Neural progenitor cell (in vitro differentiated cells): ENCODE measurements at regions not wholly inside any gene's neighbourhood (a gene's known extent, or its start where the extent isn't known, plus 50 kb on each side); places are given as distances from the start of the nearest gene placed in this dataset.

Source experiments
- DNase-seq: peaks from one replicate; pipeline ENCODE4 v3.0.0-alpha.2; 2016; ENCODE audit warnings: low spot score
- H2AFZ ChIP-seq: fragments of 200-600 bp; sonication (generic); replicated peaks from 2 replicates; pipeline ENCODE4 v1.6.1; 2016; ENCODE audit warnings: antibody characterized with exemption
- H3F3A ChIP-seq: fragments of 200-600 bp; sonication (generic); 2 replicates; pipeline ENCODE4 v1.6.1; 2016; ENCODE audit warnings: antibody characterized with exemption, low read depth
- H3K27ac ChIP-seq: fragments of 200-600 bp; sonication (generic); 2 replicates; pipeline ENCODE4 v1.5.1; 2016; ENCODE audit warnings: mild to moderate bottlenecking
- H3K27me3 ChIP-seq: fragments of 200-600 bp; sonication (generic); 2 replicates; pipeline ENCODE4 v1.6.1; 2016; ENCODE audit warnings: mild to moderate bottlenecking, moderate library complexity
- H3K36me3 ChIP-seq: fragments of 200-600 bp; sonication (generic); 2 replicates; pipeline ENCODE4 v1.5.1; 2016
- H3K4me1 ChIP-seq: fragments of 200-600 bp; sonication (generic); 2 replicates; pipeline ENCODE4 v1.6.1; 2016; ENCODE audit warnings: mixed run types
- H3K4me2 ChIP-seq: fragments of 200-600 bp; sonication (generic); 2 replicates; pipeline ENCODE4 v1.6.1; 2016
- H3K4me3 ChIP-seq: fragments of 200-600 bp; sonication (generic); 2 replicates; pipeline ENCODE4 v1.5.1; 2016
- H3K79me2 ChIP-seq: fragments of 200-600 bp; sonication (generic); 2 replicates; pipeline ENCODE4 v1.6.1; 2016; ENCODE audit warnings: low read depth
- H3K9ac ChIP-seq: fragments of 200-600 bp; sonication (generic); 2 replicates; pipeline ENCODE4 v1.6.1; 2016
- H3K9me3 ChIP-seq: fragments of 200-600 bp; sonication (generic); 2 replicates; pipeline ENCODE4 v1.5.1; 2016; ENCODE audit warnings: low read depth
- H4K20me1 ChIP-seq: fragments of 200-600 bp; sonication (generic); 2 replicates; pipeline ENCODE4 v1.6.1; 2016; ENCODE audit warnings: low read depth
- H3K27ac Mint-ChIP-seq: 3 replicates; pipeline ENCODE4 v1.8.0; 2021; ENCODE audit warnings: mixed read lengths
- H3K27me3 Mint-ChIP-seq: 2 replicates; pipeline ENCODE4 v1.8.0; 2022; ENCODE audit warnings: low read depth, mild to moderate bottlenecking, inconsistent platforms, moderate library complexity, mixed read lengths; ENCODE audit not compliant: insufficient read depth
- H3K36me3 Mint-ChIP-seq: 3 replicates; pipeline ENCODE4 v1.8.0; 2021; ENCODE audit warnings: mixed read lengths
- H3K4me1 Mint-ChIP-seq: 3 replicates; pipeline ENCODE4 v1.8.0; 2021; ENCODE audit warnings: mixed read lengths
- H3K4me3 Mint-ChIP-seq: 3 replicates; pipeline ENCODE4 v1.8.0; 2021; ENCODE audit warnings: mild to moderate bottlenecking, moderate library complexity, mixed read lengths
- H3K9me3 Mint-ChIP-seq: 3 replicates; pipeline ENCODE4 v1.8.0; 2020; ENCODE audit warnings: mixed read lengths
- EZH2 ChIP-seq: fragments of 200-600 bp; sonication (generic); IDR thresholded peaks from 2 replicates; pipeline ENCODE4 v1.6.1; 2017; ENCODE audit warnings: antibody characterized with exemption, mild to moderate bottlenecking, moderate library complexity
- EZH2phosphoT487 ChIP-seq: fragments of 200-600 bp; sonication (generic); IDR thresholded peaks from 2 replicates; pipeline ENCODE4 v1.6.1; 2017; ENCODE audit warnings: antibody characterized with exemption
- TF ChIP-seq, protein P1 (sequence below): fragments of 200-600 bp; sonication (generic); IDR thresholded peaks from 2 replicates; pipeline ENCODE4 v1.5.1; 2017; ENCODE audit warnings: antibody characterized with exemption, mild to moderate bottlenecking

DNA sequence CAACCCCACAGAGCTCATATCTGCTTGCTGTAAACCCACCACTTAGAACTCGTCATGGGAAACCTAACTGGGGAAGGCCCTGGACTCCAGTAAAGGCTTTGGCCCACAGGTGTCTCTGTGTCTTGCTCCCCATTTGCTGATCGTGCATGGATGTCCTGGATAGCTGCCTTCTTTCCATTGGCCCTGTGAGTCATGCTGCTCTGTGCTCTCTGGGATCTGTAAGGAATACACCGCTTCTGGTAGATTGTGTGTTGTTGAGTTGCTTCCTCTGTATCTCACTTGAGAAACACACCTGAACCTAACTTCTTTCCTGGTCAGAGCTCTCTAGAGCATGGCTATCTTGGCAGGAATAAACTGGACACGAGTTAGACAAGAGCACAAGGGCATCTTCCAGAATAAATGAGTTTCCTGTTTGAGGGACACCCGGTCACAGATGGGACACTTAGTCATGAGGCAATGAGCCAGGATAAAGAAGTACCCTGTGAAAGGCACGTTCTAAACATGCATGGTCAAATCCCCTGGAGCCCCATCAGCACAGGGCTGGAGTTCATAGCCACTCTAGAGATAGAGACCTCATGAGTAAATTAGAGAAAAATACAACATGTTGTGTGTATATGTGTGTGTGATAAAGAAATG is 99.6 kb upstream of the TMEM170B start:
- Histone ChIP-seq H3K79me2 (no peaks in the 10 kb centered on the region), H3K9me3 (no peaks in the 10 kb centered on the region), H3K4me2 (no peak overlapping the region), H3K27me3 (no peaks in the 10 kb centered on the region), H3K27ac (no peak overlapping the region), H3K36me3 (no peaks in the 10 kb centered on the region), H3F3A (no peaks in the 10 kb centered on the region), H3K4me3 (no peak overlapping the region), H3K4me1 (no peaks in the 10 kb centered on the region), H2AFZ (no peak overlapping the region), H4K20me1 (no peaks in the 10 kb centered on the region), H3K9ac (no peak overlapping the region)
- DNase-seq = no peak
- H3K9me3 Mint-ChIP-seq = peaks cover under 1% of the 10 kb centered on the region
- TF ChIP-seq EZH2phosphoT487 = no peak
- TF ChIP-seq EZH2 = no peak
- TF ChIP-seq, protein P1, sequence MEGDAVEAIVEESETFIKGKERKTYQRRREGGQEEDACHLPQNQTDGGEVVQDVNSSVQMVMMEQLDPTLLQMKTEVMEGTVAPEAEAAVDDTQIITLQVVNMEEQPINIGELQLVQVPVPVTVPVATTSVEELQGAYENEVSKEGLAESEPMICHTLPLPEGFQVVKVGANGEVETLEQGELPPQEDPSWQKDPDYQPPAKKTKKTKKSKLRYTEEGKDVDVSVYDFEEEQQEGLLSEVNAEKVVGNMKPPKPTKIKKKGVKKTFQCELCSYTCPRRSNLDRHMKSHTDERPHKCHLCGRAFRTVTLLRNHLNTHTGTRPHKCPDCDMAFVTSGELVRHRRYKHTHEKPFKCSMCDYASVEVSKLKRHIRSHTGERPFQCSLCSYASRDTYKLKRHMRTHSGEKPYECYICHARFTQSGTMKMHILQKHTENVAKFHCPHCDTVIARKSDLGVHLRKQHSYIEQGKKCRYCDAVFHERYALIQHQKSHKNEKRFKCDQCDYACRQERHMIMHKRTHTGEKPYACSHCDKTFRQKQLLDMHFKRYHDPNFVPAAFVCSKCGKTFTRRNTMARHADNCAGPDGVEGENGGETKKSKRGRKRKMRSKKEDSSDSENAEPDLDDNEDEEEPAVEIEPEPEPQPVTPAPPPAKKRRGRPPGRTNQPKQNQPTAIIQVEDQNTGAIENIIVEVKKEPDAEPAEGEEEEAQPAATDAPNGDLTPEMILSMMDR = no peak
- H3K27ac Mint-ChIP-seq = no peak overlapping the region
- peaks cover 2% of the 10 kb centered on the region for H3K4me1 Mint-ChIP-seq
- H3K27me3 Mint-ChIP-seq = no peaks in the 10 kb centered on the region
- no peak overlapping the region for H3K4me3 Mint-ChIP-seq
- H3K36me3 Mint-ChIP-seq = no peaks in the 10 kb centered on the region

DNA sequence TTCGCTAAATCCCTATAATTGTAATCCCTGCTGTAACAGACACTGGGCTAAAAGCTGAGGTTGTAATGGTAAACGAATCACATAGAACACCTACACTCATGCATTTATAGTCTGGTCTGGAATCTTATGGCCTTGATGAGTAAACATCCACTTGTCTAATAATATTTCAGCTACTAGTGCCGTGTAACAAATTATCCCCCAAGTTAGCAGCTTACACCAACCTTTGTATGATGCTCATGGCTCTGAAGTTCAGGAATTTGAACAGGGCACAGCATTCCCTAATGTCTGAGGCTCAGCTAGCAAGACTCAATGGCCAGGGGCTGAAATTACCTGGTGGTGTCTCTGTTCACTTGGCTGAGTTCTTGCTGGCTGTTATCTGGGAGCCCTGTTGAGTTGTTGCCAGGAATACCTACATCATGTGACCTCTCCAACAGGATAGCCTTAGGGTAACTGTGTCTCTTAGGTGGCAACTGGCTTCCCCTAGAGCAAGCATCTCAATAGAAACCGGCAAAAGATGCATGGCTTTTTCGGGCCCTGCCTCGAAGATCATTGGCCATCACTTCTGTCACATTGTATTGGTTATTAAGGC is 100.9 kb upstream of the TMEM170B start:
- Histone ChIP-seq H3F3A (no peaks in the 10 kb centered on the region), H4K20me1 (no peaks in the 10 kb centered on the region), H3K4me3 (no peak overlapping the region), H3K79me2 (no peaks in the 10 kb centered on the region), H3K9me3 (no peaks in the 10 kb centered on the region), H3K4me1 (no peaks in the 10 kb centered on the region), H3K9ac (no peak overlapping the region), H3K27me3 (no peaks in the 10 kb centered on the region), H2AFZ (no peak overlapping the region), H3K36me3 (no peaks in the 10 kb centered on the region), H3K27ac (no peak overlapping the region), H3K4me2 (no peak overlapping the region)
- H3K36me3 Mint-ChIP-seq = no peaks in the 10 kb centered on the region
- H3K4me1 Mint-ChIP-seq = peaks cover 4% of the 10 kb centered on the region
- H3K4me3 Mint-ChIP-seq = no peak overlapping the region
- H3K27ac Mint-ChIP-seq = no peak overlapping the region
- TF ChIP-seq EZH2phosphoT487 (no peak), EZH2 (no peak)
- TF ChIP-seq, protein P1 = no peak
- no peaks in the 10 kb centered on the region for H3K9me3 Mint-ChIP-seq
- no peak for DNase-seq
- no peaks in the 10 kb centered on the region for H3K27me3 Mint-ChIP-seq

DNA sequence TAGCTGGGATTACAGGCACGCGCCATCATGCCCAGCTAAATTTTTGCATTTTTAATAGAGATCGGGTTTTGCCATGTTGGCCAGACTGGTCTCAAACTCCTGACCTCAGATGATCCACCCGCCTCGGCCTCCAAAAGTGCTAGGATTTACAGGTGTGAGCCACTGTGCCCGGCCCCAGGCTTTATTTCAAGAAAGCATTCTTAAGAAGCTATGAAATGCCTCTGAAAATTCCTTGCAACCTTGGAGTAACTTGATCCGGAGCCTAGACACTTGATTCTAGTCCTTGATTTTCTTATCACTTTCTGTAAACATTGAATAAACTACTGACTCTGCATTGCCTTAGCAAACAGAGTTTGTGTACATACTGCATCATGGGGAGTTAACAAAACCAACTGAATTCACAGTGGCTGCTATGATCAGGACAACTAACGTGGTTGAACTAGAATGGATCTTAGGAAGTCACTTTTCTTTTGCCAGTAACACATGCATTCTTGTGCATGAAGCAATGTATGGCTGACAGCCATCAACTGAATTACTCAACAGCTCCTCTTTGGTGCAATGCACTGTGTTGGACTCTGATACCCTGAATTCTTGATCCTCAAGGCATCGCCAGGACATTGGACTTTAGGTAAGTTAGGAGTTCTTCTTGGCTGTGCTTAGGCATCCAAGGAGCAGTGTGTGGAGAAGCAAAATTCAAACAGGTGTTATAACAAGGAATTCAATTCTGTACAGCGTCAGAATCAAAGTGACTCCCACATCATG is 102.8 kb upstream of the TMEM170B start:
- Histone ChIP-seq H3K4me1 (peaks cover 4% of the 10 kb centered on the region), H3K79me2 (no peaks in the 10 kb centered on the region), H4K20me1 (no peaks in the 10 kb centered on the region), H3K27me3 (no peaks in the 10 kb centered on the region), H3K27ac (no peak overlapping the region), H3K36me3 (no peaks in the 10 kb centered on the region), H3K9ac (no peak overlapping the region), H3K4me2 (no peak overlapping the region), H3F3A (no peaks in the 10 kb centered on the region), H2AFZ (no peak overlapping the region), H3K4me3 (no peak overlapping the region), H3K9me3 (no peaks in the 10 kb centered on the region)
- Mint-ChIP-seq H3K4me3 (no peak overlapping the region), H3K27ac (no peak overlapping the region), H3K4me1 (peaks cover 18% of the 10 kb centered on the region), H3K27me3 (peaks cover 3% of the 10 kb centered on the region), H3K36me3 (no peaks in the 10 kb centered on the region), H3K9me3 (no peaks in the 10 kb centered on the region)
- TF ChIP-seq EZH2 = no peak
- TF ChIP-seq EZH2phosphoT487 = no peak
- TF ChIP-seq, protein P1 = no peak
- no peak for DNase-seq
